A673 (cell line): ENCODE measurements at regions not wholly inside any gene's neighbourhood (a gene's known extent, or its start where the extent isn't known, plus 50 kb on each side); places are given as distances from the start of the nearest gene placed in this dataset.
"Not testable (repeated sequence)": the region's sequence is repeated elsewhere in the genome, so short reads cannot be mapped to it uniquely, and the experiment has no call there.

Source experiments
- CTCF ChIP-seq: fragments of 300-800, 200-600 bp; sonication (generic); conservative IDR thresholded peaks from 2 replicates; pipeline ENCODE4 v1.5.1; 2017; ENCODE audit warnings: low read depth, mild to moderate bottlenecking, antibody characterized with exemption, low read length, moderate library complexity, mixed read lengths
- EZH2 ChIP-seq: fragments of 200-600 bp; sonication (generic); IDR thresholded peaks from 2 replicates; pipeline ENCODE4 v1.6.1; 2017; ENCODE audit warnings: borderline replicate concordance, low read depth, mild to moderate bottlenecking, mixed read lengths, antibody characterized with exemption, low read length; ENCODE audit not compliant: poor library complexity, severe bottlenecking

- TF ChIP-seq CTCF, EZH2: not testable (repeated sequence)
Observed at GRCh38 chr5:1575491-1575890, 51.7 kb upstream of the LPCAT1 start.
